ENCODE measurements at regions not wholly inside any gene's neighbourhood (a gene's known extent, or its start where the extent isn't known, plus 50 kb on each side); places are given as distances from the start of the nearest gene placed in this dataset.

GRCh38 chr2:167401309-167401708 is 513.0 kb downstream of the XIRP2 start:
- Mint-ChIP-seq H3K4me1 (no peaks in the 10 kb centered on the region), H3K27ac (no peak overlapping the region), H3K9me3 (peaks cover 3 to 10% (median 6%) of the 10 kb centered on the region in 3 donors), H3K27me3 (no peaks in the 10 kb centered on the region), H3K4me3 (no peak overlapping the region), H3K36me3 (no peaks in the 10 kb centered on the region)

GRCh38 chr2:167400546-167400945 is 512.3 kb downstream of the XIRP2 start:
- Mint-ChIP-seq H3K27ac (no peak overlapping the region), H3K4me3 (no peak overlapping the region), H3K36me3 (no peaks in the 10 kb centered on the region), H3K27me3 (no peaks in the 10 kb centered on the region), H3K4me1 (no peaks in the 10 kb centered on the region), H3K9me3 (peaks cover 3 to 10% (median 6%) of the 10 kb centered on the region in 3 donors)

GRCh38 chr2:167398873-167399272 is 510.6 kb downstream of the XIRP2 start:
- Mint-ChIP-seq H3K9me3 (peaks cover 3 to 9% (median 6%) of the 10 kb centered on the region in 3 donors), H3K27ac (no peak overlapping the region), H3K4me3 (no peak overlapping the region), H3K27me3 (no peaks in the 10 kb centered on the region), H3K36me3 (no peaks in the 10 kb centered on the region), H3K4me1 (no peaks in the 10 kb centered on the region)

- H3K27ac Mint-ChIP-seq = no peak overlapping the region
- H3K9me3 Mint-ChIP-seq = peaks cover 0 to 18% (median 2%) of the 10 kb centered on the region in 3 donors
- no peaks in the 10 kb centered on the region for H3K4me1 Mint-ChIP-seq
- no peaks in the 10 kb centered on the region for H3K36me3 Mint-ChIP-seq
- no peak overlapping the region for H3K4me3 Mint-ChIP-seq
- H3K27me3 Mint-ChIP-seq = no peaks in the 10 kb centered on the region
Measured at GRCh38 chr2:167388901-167389300, 500.6 kb downstream of the XIRP2 start.

- H3K4me1 Mint-ChIP-seq = no peaks in the 10 kb centered on the region
- no peaks in the 10 kb centered on the region for H3K27me3 Mint-ChIP-seq
- no peaks in the 10 kb centered on the region for H3K36me3 Mint-ChIP-seq
- H3K9me3 Mint-ChIP-seq = peaks cover 0 to 18% (median 2%) of the 10 kb centered on the region in 3 donors
- no peak overlapping the region for H3K4me3 Mint-ChIP-seq
- H3K27ac Mint-ChIP-seq = no peak overlapping the region
Measured at GRCh38 chr2:167388497-167388896, 500.2 kb downstream of the XIRP2 start.

GRCh38 chr2:167386694-167387093 is 498.4 kb downstream of the XIRP2 start:
- no peaks in the 10 kb centered on the region for H3K27me3 Mint-ChIP-seq
- no peak overlapping the region for H3K27ac Mint-ChIP-seq
- no peak overlapping the region for H3K4me3 Mint-ChIP-seq
- H3K4me1 Mint-ChIP-seq = no peaks in the 10 kb centered on the region
- peaks cover 0 to 18% (median 2%) of the 10 kb centered on the region in 3 donors for H3K9me3 Mint-ChIP-seq
- no peaks in the 10 kb centered on the region for H3K36me3 Mint-ChIP-seq

- H3K27me3 Mint-ChIP-seq = no peaks in the 10 kb centered on the region
- H3K9me3 Mint-ChIP-seq = peaks cover 0 to 12% (median 2%) of the 10 kb centered on the region in 3 donors
- H3K4me1 Mint-ChIP-seq = no peaks in the 10 kb centered on the region
Measured at GRCh38 chr2:167383610-167384194, 495.4 kb downstream of the XIRP2 start.

GRCh38 chr2:167381349-167381748 is 493.1 kb downstream of the XIRP2 start:
- no peak overlapping the region for H3K27ac Mint-ChIP-seq
- H3K4me3 Mint-ChIP-seq = no peak overlapping the region
- peaks cover 0 to 12% (median 0%) of the 10 kb centered on the region in 3 donors for H3K9me3 Mint-ChIP-seq
- no peaks in the 10 kb centered on the region for H3K4me1 Mint-ChIP-seq
- no peaks in the 10 kb centered on the region for H3K36me3 Mint-ChIP-seq
- H3K27me3 Mint-ChIP-seq = no peaks in the 10 kb centered on the region

More at GRCh38 chr2:167383610-167384194, 495.4 kb downstream of the XIRP2 start:
- H3K36me3 Mint-ChIP-seq = no peaks in the 10 kb centered on the region
- no peak overlapping the region for H3K27ac Mint-ChIP-seq
- no peak overlapping the region for H3K4me3 Mint-ChIP-seq

GRCh38 chr2:167380555-167380954 is 492.3 kb downstream of the XIRP2 start:
- Mint-ChIP-seq H3K27ac (no peak overlapping the region), H3K4me3 (no peak overlapping the region), H3K27me3 (no peaks in the 10 kb centered on the region), H3K36me3 (no peaks in the 10 kb centered on the region), H3K9me3 (peaks cover 0 to 12% (median 0%) of the 10 kb centered on the region in 3 donors), H3K4me1 (no peaks in the 10 kb centered on the region)

- no peaks in the 10 kb centered on the region for H3K4me1 Mint-ChIP-seq
- peaks cover 0 to 10% (median 0%) of the 10 kb centered on the region in 3 donors for H3K9me3 Mint-ChIP-seq
- no peaks in the 10 kb centered on the region for H3K36me3 Mint-ChIP-seq
- no peak overlapping the region for H3K27ac Mint-ChIP-seq
- H3K4me3 Mint-ChIP-seq = no peak overlapping the region
- H3K27me3 Mint-ChIP-seq = no peaks in the 10 kb centered on the region
Measured at GRCh38 chr2:167380094-167380493, 491.8 kb downstream of the XIRP2 start.

GRCh38 chr2:167369083-167369482 is 480.8 kb downstream of the XIRP2 start:
- Mint-ChIP-seq H3K4me3 (no peak overlapping the region), H3K27me3 (no peaks in the 10 kb centered on the region), H3K9me3 (peaks cover 0 to 7% (median 2%) of the 10 kb centered on the region in 3 donors), H3K36me3 (no peaks in the 10 kb centered on the region), H3K4me1 (no peaks in the 10 kb centered on the region), H3K27ac (no peak overlapping the region)

GRCh38 chr2:167368371-167368770 is 480.1 kb downstream of the XIRP2 start:
- Mint-ChIP-seq H3K27me3 (no peaks in the 10 kb centered on the region), H3K27ac (no peak overlapping the region), H3K4me1 (no peaks in the 10 kb centered on the region), H3K36me3 (no peaks in the 10 kb centered on the region), H3K4me3 (no peak overlapping the region), H3K9me3 (peaks cover 0 to 10% (median 2%) of the 10 kb centered on the region in 3 donors)

GRCh38 chr2:167365216-167365615 is 476.9 kb downstream of the XIRP2 start:
- H3K4me1 Mint-ChIP-seq = no peaks in the 10 kb centered on the region
- H3K36me3 Mint-ChIP-seq = no peaks in the 10 kb centered on the region
- H3K9me3 Mint-ChIP-seq = peaks cover 0 to 10% (median 2%) of the 10 kb centered on the region in 3 donors
- no peak overlapping the region for H3K27ac Mint-ChIP-seq
- no peaks in the 10 kb centered on the region for H3K27me3 Mint-ChIP-seq
- H3K4me3 Mint-ChIP-seq = no peak overlapping the region

- Mint-ChIP-seq H3K4me3 (no peak overlapping the region), H3K27ac (no peak overlapping the region), H3K9me3 (peaks cover 0 to 9% (median 3%) of the 10 kb centered on the region in 3 donors), H3K36me3 (no peaks in the 10 kb centered on the region), H3K4me1 (no peaks in the 10 kb centered on the region), H3K27me3 (no peaks in the 10 kb centered on the region)
Measured at GRCh38 chr2:167361426-167361825, 473.1 kb downstream of the XIRP2 start.

GRCh38 chr2:167355821-167356220 is 467.5 kb downstream of the XIRP2 start:
- no peak overlapping the region for H3K27ac Mint-ChIP-seq
- H3K4me3 Mint-ChIP-seq = no peak overlapping the region
- peaks cover 1 to 7% (median 3%) of the 10 kb centered on the region in 3 donors for H3K9me3 Mint-ChIP-seq
- H3K27me3 Mint-ChIP-seq = no peaks in the 10 kb centered on the region
- H3K4me1 Mint-ChIP-seq = peaks cover 0 to 1% (median 0%) of the 10 kb centered on the region in 3 donors
- H3K36me3 Mint-ChIP-seq = no peaks in the 10 kb centered on the region

GRCh38 chr2:167353605-167354280 is 465.5 kb downstream of the XIRP2 start:
- H3K27ac Mint-ChIP-seq = no peak overlapping the region
- peaks cover 0 to 1% (median 0%) of the 10 kb centered on the region in 3 donors for H3K4me1 Mint-ChIP-seq
- peaks cover 1 to 4% (median 3%) of the 10 kb centered on the region in 3 donors for H3K9me3 Mint-ChIP-seq
- H3K36me3 Mint-ChIP-seq = no peaks in the 10 kb centered on the region
- no peak overlapping the region for H3K4me3 Mint-ChIP-seq
- no peaks in the 10 kb centered on the region for H3K27me3 Mint-ChIP-seq
